ENCODE measurements at regions not wholly inside any gene's neighbourhood (a gene's known extent, or its start where the extent isn't known, plus 50 kb on each side); places are given as distances from the start of the nearest gene placed in this dataset.

GRCh38 chr1:93738075-93738622, 56.5 kb upstream of the BCAR3 start:
- Histone ChIP-seq H3F3A (ENCODE audit: insufficient read depth, low read length) (no peaks in the 10 kb centered on the region), H3K27ac (ENCODE audit: low read depth, low read length, poor library complexity, severe bottlenecking) (no peak overlapping the region), H3K27me3 (ENCODE audit: insufficient read depth, low read length) (peaks cover 7% of the 10 kb centered on the region; the same call in 1 of the 2 replicates), H2AFZ (ENCODE audit: low read length) (no peak overlapping the region), H3K4me3 (ENCODE audit: low read depth, low read length, poor library complexity, severe bottlenecking) (no peak overlapping the region), H3K4me2 (ENCODE audit: low read length) (no peak overlapping the region), H3K9me2 (ENCODE audit: low read depth, low read length) (no peaks in the 10 kb centered on the region), H3K4me1 (ENCODE audit: insufficient read depth, low read length, severe bottlenecking) (no peaks in the 10 kb centered on the region), H3K9me3 (ENCODE audit: low read length) (no peaks in the 10 kb centered on the region), H4K20me1 (ENCODE audit: insufficient read depth, low read length) (no peaks in the 10 kb centered on the region), H3K79me2 (ENCODE audit: insufficient read depth, low read length) (no peaks in the 10 kb centered on the region), H3K36me3 (ENCODE audit: insufficient read depth, low read length) (no peaks in the 10 kb centered on the region), H3K9ac (ENCODE audit: low read length) (no peak overlapping the region)
- TF ChIP-seq EZH2 (IDR thresholded peaks at IDR 0.05; ENCODE audit: borderline replicate concordance, low read length) (no peak), CTCF (IDR thresholded peaks at IDR 0.05; ENCODE audit: low read length) (no peak)

- H3K27ac ChIP-seq (ENCODE audit: low read depth, low read length, poor library complexity, severe bottlenecking) = no peak overlapping the region
- TF ChIP-seq EZH2 (IDR thresholded peaks at IDR 0.05; ENCODE audit: borderline replicate concordance, low read length) (no peak), CTCF (IDR thresholded peaks at IDR 0.05; ENCODE audit: low read length) (no peak)
- H4K20me1 ChIP-seq (ENCODE audit: insufficient read depth, low read length) = no peaks in the 10 kb centered on the region
- H3F3A ChIP-seq (ENCODE audit: insufficient read depth, low read length) = no peaks in the 10 kb centered on the region
- H2AFZ ChIP-seq (ENCODE audit: low read length) = no peak overlapping the region
- H3K27me3 ChIP-seq (ENCODE audit: insufficient read depth, low read length) = peaks cover 7% of the 10 kb centered on the region; the same call in 1 of the 2 replicates
- H3K79me2 ChIP-seq (ENCODE audit: insufficient read depth, low read length) = no peaks in the 10 kb centered on the region
- H3K9me2 ChIP-seq (ENCODE audit: low read depth, low read length) = no peaks in the 10 kb centered on the region
- H3K4me2 ChIP-seq (ENCODE audit: low read length) = no peak overlapping the region
- H3K4me1 ChIP-seq (ENCODE audit: insufficient read depth, low read length, severe bottlenecking) = no peaks in the 10 kb centered on the region
- no peak overlapping the region for H3K9ac ChIP-seq (ENCODE audit: low read length)
- no peaks in the 10 kb centered on the region for H3K36me3 ChIP-seq (ENCODE audit: insufficient read depth, low read length)
- no peak overlapping the region for H3K4me3 ChIP-seq (ENCODE audit: low read depth, low read length, poor library complexity, severe bottlenecking)
- no peaks in the 10 kb centered on the region for H3K9me3 ChIP-seq (ENCODE audit: low read length)
These were observed 54.1 kb upstream of the BCAR3 start for GRCh38 chr1:93735722-93736121.

- H3K27ac ChIP-seq (ENCODE audit: low read depth, low read length, poor library complexity, severe bottlenecking) = no peak overlapping the region
- peak; percentile 14; the same call in 1 of the 2 replicates for TF ChIP-seq CTCF (IDR thresholded peaks at IDR 0.05; ENCODE audit: low read length)
- TF ChIP-seq EZH2 (IDR thresholded peaks at IDR 0.05; ENCODE audit: borderline replicate concordance, low read length) = no peak
- H3K79me2 ChIP-seq (ENCODE audit: insufficient read depth, low read length) = no peaks in the 10 kb centered on the region
- no peaks in the 10 kb centered on the region for H3F3A ChIP-seq (ENCODE audit: insufficient read depth, low read length)
- H3K4me2 ChIP-seq (ENCODE audit: low read length) = no peak overlapping the region
- H3K9me3 ChIP-seq (ENCODE audit: low read length) = no peaks in the 10 kb centered on the region
- H4K20me1 ChIP-seq (ENCODE audit: insufficient read depth, low read length) = no peaks in the 10 kb centered on the region
- H3K4me3 ChIP-seq (ENCODE audit: low read depth, low read length, poor library complexity, severe bottlenecking) = no peak overlapping the region
- no peaks in the 10 kb centered on the region for H3K36me3 ChIP-seq (ENCODE audit: insufficient read depth, low read length)
- no peaks in the 10 kb centered on the region for H3K9me2 ChIP-seq (ENCODE audit: low read depth, low read length)
- H2AFZ ChIP-seq (ENCODE audit: low read length) = no peak overlapping the region
- no peak overlapping the region for H3K9ac ChIP-seq (ENCODE audit: low read length)
- peaks cover 7% of the 10 kb centered on the region; the same call in 1 of the 2 replicates for H3K27me3 ChIP-seq (ENCODE audit: insufficient read depth, low read length)
- H3K4me1 ChIP-seq (ENCODE audit: insufficient read depth, low read length, severe bottlenecking) = no peaks in the 10 kb centered on the region
These were observed 53.4 kb upstream of the BCAR3 start for GRCh38 chr1:93734999-93735398.
